Psoas muscle (tissue), 7 donors: ENCODE measurements at regions not wholly inside any gene's neighbourhood (a gene's known extent, or its start where the extent isn't known, plus 50 kb on each side); places are given as distances from the start of the nearest gene placed in this dataset.

ENCODE experiments used
- ATAC-seq, 4 donors: fragments of 200-7000 bp; cut with Tn5 transposase; one replicate each; pipeline ENCODE4 v1.9.1; 2020; ENCODE audit warnings: moderate library complexity in 3 of 4, mild to moderate bottlenecking in 2 of 4
- DNase-seq, 2 donors: peaks; one replicate each; pipeline ENCODE4 v3.0.0-alpha.2; 2020
- H3K27ac ChIP-seq: fragments of 200-600 bp; one replicate; pipeline ENCODE4 v1.8.0; 2022
- H3K27me3 ChIP-seq, 3 donors: fragments of 200-600 bp in 1 of 3; one replicate each; pipeline versions ENCODE4 v1.6.1 to v1.8.0; 2013 to 2022; ENCODE audit warnings: low read length in 2 of 3, mild to moderate bottlenecking in 2 of 3, moderate library complexity in 1 of 3; ENCODE audit not compliant: insufficient read depth in 3 of 3
- H3K36me3 ChIP-seq, 2 donors: fragments of 200-600 bp in 1 of 2; one replicate each; pipeline versions ENCODE4 v1.6.1 to v1.8.0; 2013 to 2022; ENCODE audit warnings: low read depth in 1 of 2, mild to moderate bottlenecking in 1 of 2, moderate library complexity in 1 of 2; ENCODE audit not compliant: insufficient read depth in 1 of 2
- H3K4me1 ChIP-seq: fragments of 200-600 bp; one replicate; pipeline ENCODE4 v1.8.0; 2022
- H3K4me3 ChIP-seq: fragments of 200-600 bp; one replicate; pipeline ENCODE4 v1.8.0; 2022; ENCODE audit warnings: mild to moderate bottlenecking
- H3K9me3 ChIP-seq: fragments of 200-600 bp; one replicate; pipeline ENCODE4 v1.8.0; 2022
- CTCF ChIP-seq: fragments of 200-600 bp; IDR thresholded peaks from one replicate; pipeline ENCODE4 v1.8.0; 2022; ENCODE audit warnings: antibody characterized with exemption
- WGBS, 3 donors: extraction: QIAGEN DNeasy Blood & Tissue Kit; methylation state at CpG; one replicate each; pipeline versions ENCODE4 v1.1.6 to v1.1.7; 2013; 5-methylcytosine and 5-hydroxymethylcytosine counted together
- intact Hi-C, 2 donors: fragments of 100-400 bp; cut with DNase I; formaldehyde crosslinking; loops; one replicate each; pipeline versions ENCODE4 v1.11.0 to v1.14.2; 2022
- donor health status: healthy with polysubstance abuse.
- donor health status: DM: no; HTN: no; CAD: no; lungs with moderate emphysema.
- donor health status: Bipolar disorder and iron deficiency.
- donor health status: healthy.
- donor health status: DM: yes; HTN: yes; CAD: no.
- donor health status: DM: no; HTN: no; CAD: no.
- donor health status: DM: yes; HTN: yes; CAD: no.

- 20 to 31% (median 30%) methylated on average over 5 of the region's 5 CpGs for WGBS, 3 donors
- no peaks in the 10 kb centered on the region for H3K36me3 ChIP-seq
- DNase-seq = no peak
- no peak overlapping the region for H3K27ac ChIP-seq
- H3K4me3 ChIP-seq = no peak overlapping the region
- no peaks in the 10 kb centered on the region for H3K9me3 ChIP-seq
- intact Hi-C loops = no loop called here
- H3K4me1 ChIP-seq = no peaks in the 10 kb centered on the region
- no peak for ATAC-seq
- no peak for TF ChIP-seq CTCF
- H3K27me3 ChIP-seq = no peaks in the 10 kb centered on the region
Measured at GRCh38 chr12:127928178-127928577, 338.8 kb upstream of the TMEM132C start.

GRCh38 chr12:127928615-127929571, 338.1 kb upstream of the TMEM132C start:
- Histone ChIP-seq H3K4me3 (no peak overlapping the region), H3K27ac (no peak overlapping the region), H3K9me3 (no peaks in the 10 kb centered on the region), H3K4me1 (no peaks in the 10 kb centered on the region), H3K36me3 (no peaks in the 10 kb centered on the region), H3K27me3 (no peaks in the 10 kb centered on the region)
- intact Hi-C loops = no loop called here
- ATAC-seq (no peak), DNase-seq (no peak)
- TF ChIP-seq CTCF = no peak
- 53 to 59% (median 54%) methylated on average over 3 of the region's 3 CpGs for WGBS, 3 donors

- ATAC-seq = no peak
- WGBS, 3 donors = 54 to 63% (median 57%) methylated on average over 5 of the region's 5 CpGs
- Histone ChIP-seq H3K27me3 (no peaks in the 10 kb centered on the region), H3K36me3 (no peaks in the 10 kb centered on the region), H3K9me3 (no peaks in the 10 kb centered on the region), H3K4me1 (no peaks in the 10 kb centered on the region), H3K27ac (no peak overlapping the region), H3K4me3 (no peak overlapping the region)
- intact Hi-C loops = no loop called here
- no peak for TF ChIP-seq CTCF
- DNase-seq = no peak
Measured at GRCh38 chr12:127930122-127930521, 336.8 kb upstream of the TMEM132C start.

GRCh38 chr12:127934409-127934808, 332.6 kb upstream of the TMEM132C start:
- intact Hi-C loops = no loop called here
- Histone ChIP-seq H3K27ac (no peak overlapping the region), H3K4me1 (no peaks in the 10 kb centered on the region), H3K9me3 (no peaks in the 10 kb centered on the region), H3K4me3 (no peak overlapping the region), H3K27me3 (no peaks in the 10 kb centered on the region), H3K36me3 (no peaks in the 10 kb centered on the region)
- TF ChIP-seq CTCF = no peak
- WGBS, 3 donors = 81 to 90% (median 82%) methylated on average over 1 of the region's 1 CpG
- no peak for ATAC-seq
- no peak for DNase-seq
